Nephron (organoid): ENCODE measurements at regions not wholly inside any gene's neighbourhood (a gene's known extent, or its start where the extent isn't known, plus 50 kb on each side); places are given as distances from the start of the nearest gene placed in this dataset.

Source experiments
- H3K27ac Mint-ChIP-seq, 3 experiments: 2 replicates each; pipeline ENCODE4 v1.8.0; 2020; ENCODE audit warnings: mixed read lengths in 3 of 3, mild to moderate bottlenecking in 2 of 3, moderate library complexity in 1 of 3
- H3K27me3 Mint-ChIP-seq: 2 replicates; pipeline ENCODE4 v1.8.0; 2021; ENCODE audit warnings: low read depth, mild to moderate bottlenecking, moderate library complexity, mixed read lengths
- H3K36me3 Mint-ChIP-seq: 2 replicates; pipeline ENCODE4 v1.8.0; 2020; ENCODE audit warnings: low read depth, mixed read lengths
- H3K4me1 Mint-ChIP-seq: 2 replicates; pipeline ENCODE4 v1.8.0; 2020; ENCODE audit warnings: mixed read lengths
- H3K4me3 Mint-ChIP-seq, 3 experiments: 2 replicates each; pipeline ENCODE4 v1.8.0; 2020; ENCODE audit warnings: mild to moderate bottlenecking in 3 of 3, mixed read lengths in 3 of 3, moderate library complexity in 2 of 3
- H3K9me3 Mint-ChIP-seq: 2 replicates; pipeline ENCODE4 v1.8.0; 2020; ENCODE audit warnings: mixed read lengths
- TF ChIP-seq, protein P1 (sequence below), 3 experiments: fragments of 200-600 bp; sonication (generic); IDR thresholded peaks; one replicate each; pipeline ENCODE4 v1.5.0; 2021; ENCODE audit warnings: antibody characterized with exemption in 3 of 3; ENCODE audit not compliant: unreplicated experiment in 3 of 3

DNA sequence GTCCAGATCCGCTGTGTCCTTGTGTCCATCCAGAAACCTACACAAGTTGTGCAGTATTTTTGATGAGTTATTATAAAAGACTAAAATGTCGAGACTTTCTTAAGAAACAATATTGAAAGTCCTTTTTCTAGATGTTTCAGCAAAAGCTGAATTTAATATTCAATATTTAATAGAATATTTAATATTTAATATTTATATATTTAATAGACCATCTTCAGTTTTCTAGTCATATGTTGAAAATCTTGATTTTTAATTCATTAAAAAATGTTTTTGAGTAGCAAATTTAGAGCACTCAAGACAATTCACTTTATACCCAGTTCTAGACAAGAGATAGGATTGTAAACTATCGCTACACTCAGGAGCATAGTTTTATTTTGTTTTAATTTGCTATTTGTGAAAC, 447.8 kb downstream of the SLITRK5 start:
- H3K4me1 Mint-ChIP-seq = no peaks in the 10 kb centered on the region
- no peak overlapping the region for H3K4me3 Mint-ChIP-seq
- TF ChIP-seq, protein P1, sequence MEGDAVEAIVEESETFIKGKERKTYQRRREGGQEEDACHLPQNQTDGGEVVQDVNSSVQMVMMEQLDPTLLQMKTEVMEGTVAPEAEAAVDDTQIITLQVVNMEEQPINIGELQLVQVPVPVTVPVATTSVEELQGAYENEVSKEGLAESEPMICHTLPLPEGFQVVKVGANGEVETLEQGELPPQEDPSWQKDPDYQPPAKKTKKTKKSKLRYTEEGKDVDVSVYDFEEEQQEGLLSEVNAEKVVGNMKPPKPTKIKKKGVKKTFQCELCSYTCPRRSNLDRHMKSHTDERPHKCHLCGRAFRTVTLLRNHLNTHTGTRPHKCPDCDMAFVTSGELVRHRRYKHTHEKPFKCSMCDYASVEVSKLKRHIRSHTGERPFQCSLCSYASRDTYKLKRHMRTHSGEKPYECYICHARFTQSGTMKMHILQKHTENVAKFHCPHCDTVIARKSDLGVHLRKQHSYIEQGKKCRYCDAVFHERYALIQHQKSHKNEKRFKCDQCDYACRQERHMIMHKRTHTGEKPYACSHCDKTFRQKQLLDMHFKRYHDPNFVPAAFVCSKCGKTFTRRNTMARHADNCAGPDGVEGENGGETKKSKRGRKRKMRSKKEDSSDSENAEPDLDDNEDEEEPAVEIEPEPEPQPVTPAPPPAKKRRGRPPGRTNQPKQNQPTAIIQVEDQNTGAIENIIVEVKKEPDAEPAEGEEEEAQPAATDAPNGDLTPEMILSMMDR (IDR thresholded peaks at IDR 0.05; ENCODE audit: unreplicated experiment in 3 of 3) = no peak
- no peaks in the 10 kb centered on the region for H3K27me3 Mint-ChIP-seq
- no peak overlapping the region for H3K27ac Mint-ChIP-seq
- H3K36me3 Mint-ChIP-seq = no peaks in the 10 kb centered on the region
- no peaks in the 10 kb centered on the region for H3K9me3 Mint-ChIP-seq

DNA sequence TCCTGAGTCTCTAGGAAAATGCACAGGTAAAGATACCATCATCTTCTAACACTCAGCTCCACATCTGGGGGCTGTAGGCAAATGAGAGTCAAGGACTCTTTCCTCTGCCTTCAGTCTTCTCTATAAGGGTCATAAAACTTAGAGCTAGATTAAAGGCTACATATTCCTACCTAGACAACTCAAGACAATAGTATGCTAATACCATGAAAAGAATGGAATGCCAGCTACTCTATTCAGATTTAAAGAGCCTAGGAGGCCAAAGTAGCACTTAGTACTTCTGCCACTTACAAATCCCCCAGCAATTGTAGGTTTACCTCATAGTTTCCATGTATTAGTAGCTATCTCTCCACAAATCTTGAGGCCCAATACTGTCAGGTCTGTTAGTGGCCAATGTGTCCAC, 453.0 kb downstream of the SLITRK5 start:
- no peaks in the 10 kb centered on the region for H3K27me3 Mint-ChIP-seq
- H3K9me3 Mint-ChIP-seq = no peaks in the 10 kb centered on the region
- TF ChIP-seq, protein P1 (IDR thresholded peaks at IDR 0.05; ENCODE audit: unreplicated experiment in 3 of 3) = no peak
- no peaks in the 10 kb centered on the region for H3K36me3 Mint-ChIP-seq
- H3K4me3 Mint-ChIP-seq = no peak overlapping the region
- H3K27ac Mint-ChIP-seq = no peak overlapping the region
- H3K4me1 Mint-ChIP-seq = no peaks in the 10 kb centered on the region

DNA sequence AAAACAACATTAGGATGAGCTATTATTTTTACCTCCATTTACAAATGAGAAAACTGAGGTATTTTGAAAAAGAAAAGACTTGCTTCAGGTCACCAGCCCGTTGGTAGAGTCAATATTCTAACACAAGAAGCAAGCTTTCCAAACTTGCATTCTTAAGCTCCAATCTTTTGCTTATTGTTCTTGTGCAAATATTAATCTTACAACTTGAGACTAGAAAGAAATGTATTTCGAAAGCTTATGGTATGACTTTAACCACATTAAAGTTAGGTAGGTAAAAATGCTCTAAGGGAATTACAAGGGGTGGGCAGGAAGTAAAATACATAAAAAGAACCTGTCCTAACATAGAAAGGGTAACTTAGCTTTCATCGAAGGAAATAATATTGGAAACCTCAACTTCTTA, 453.9 kb downstream of the SLITRK5 start:
- Mint-ChIP-seq H3K4me1 (no peaks in the 10 kb centered on the region), H3K27ac (no peak overlapping the region), H3K9me3 (no peaks in the 10 kb centered on the region), H3K27me3 (no peaks in the 10 kb centered on the region), H3K4me3 (no peak overlapping the region), H3K36me3 (no peaks in the 10 kb centered on the region)
- TF ChIP-seq, protein P1 (IDR thresholded peaks at IDR 0.05; ENCODE audit: unreplicated experiment in 3 of 3) = no peak

DNA sequence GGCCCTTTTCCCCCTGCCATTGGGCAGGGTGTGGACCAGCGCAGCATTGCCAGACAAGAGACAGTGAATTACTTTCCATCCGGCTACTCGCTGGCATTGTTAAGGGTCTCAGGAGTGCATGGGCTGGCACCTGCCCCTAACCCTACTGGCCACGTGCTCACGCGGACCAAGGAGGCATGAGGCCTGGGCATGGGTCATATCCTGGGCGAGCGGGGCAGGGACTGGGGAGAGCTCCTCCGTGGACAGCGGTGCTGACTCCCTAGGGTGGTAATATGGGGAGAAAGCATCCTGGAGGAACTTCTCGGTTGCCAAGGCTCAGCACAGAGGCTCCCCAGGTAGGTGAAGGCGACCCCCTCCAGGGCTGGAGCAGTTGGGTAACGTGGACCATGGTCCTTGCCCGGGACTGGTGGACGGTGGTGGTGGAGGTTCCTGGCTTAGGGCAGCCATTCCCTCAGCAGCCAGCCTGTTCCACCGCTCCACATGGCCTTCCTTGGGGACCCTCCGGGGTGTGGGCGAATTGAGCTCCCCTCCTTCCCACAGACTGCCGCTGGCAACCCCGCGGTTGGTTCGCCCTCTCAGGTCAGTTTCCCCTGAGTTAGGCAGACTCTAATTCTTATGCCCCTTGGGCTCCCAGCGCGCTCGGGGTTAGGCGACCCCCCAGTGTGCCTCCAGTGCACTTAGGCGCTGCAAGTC, 465.1 kb downstream of the SLITRK5 start:
- Mint-ChIP-seq H3K36me3 (no peaks in the 10 kb centered on the region), H3K27ac (no peak overlapping the region), H3K27me3 (no peaks in the 10 kb centered on the region), H3K4me1 (no peaks in the 10 kb centered on the region), H3K4me3 (no peak overlapping the region), H3K9me3 (no peaks in the 10 kb centered on the region)
- TF ChIP-seq, protein P1 (IDR thresholded peaks at IDR 0.05; ENCODE audit: unreplicated experiment in 3 of 3) = no peak

DNA sequence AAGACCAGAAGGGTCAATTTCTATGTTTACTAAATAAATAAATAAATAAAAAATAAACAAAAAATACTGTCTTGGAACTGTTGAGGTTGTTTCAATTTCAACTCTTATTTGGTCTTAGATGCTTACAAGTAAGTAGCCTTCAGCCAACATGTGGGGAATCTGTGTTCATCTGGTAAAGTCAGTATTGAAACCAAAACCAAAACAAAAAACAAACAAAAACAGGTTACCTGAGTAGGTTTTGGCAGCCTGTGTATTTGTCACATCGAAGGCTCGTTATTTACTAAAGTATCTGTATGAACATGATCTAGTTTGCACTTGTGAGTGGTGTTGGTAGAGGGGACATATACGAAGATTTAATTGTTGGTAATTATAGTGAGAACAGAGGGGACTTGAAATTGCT, 471.5 kb downstream of the SLITRK5 start:
- no peaks in the 10 kb centered on the region for H3K9me3 Mint-ChIP-seq
- no peak overlapping the region for H3K4me3 Mint-ChIP-seq
- TF ChIP-seq, protein P1 (IDR thresholded peaks at IDR 0.05; ENCODE audit: unreplicated experiment in 3 of 3) = no peak
- no peaks in the 10 kb centered on the region for H3K27me3 Mint-ChIP-seq
- no peaks in the 10 kb centered on the region for H3K36me3 Mint-ChIP-seq
- H3K27ac Mint-ChIP-seq = no peak overlapping the region
- no peaks in the 10 kb centered on the region for H3K4me1 Mint-ChIP-seq

DNA sequence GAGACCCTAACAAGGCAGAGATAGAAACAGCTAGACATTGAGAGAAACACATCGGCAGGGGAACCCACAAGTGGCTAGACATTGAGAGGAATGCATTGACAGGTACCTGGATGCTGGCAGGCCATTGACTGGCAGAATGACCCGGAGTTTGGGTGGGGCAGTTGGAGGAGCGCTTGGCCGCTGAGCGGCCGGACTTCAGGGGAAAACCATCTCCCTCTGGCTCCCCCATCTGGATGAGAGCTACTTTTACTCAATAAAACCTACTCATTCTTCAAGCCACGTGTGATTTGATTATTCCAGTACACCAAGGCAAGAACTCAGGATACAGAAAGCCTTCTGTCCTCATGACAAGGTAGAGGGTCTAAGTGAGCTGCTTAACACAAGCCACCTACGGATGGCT, 473.4 kb downstream of the SLITRK5 start:
- no peak overlapping the region for H3K27ac Mint-ChIP-seq
- H3K36me3 Mint-ChIP-seq = no peaks in the 10 kb centered on the region
- H3K9me3 Mint-ChIP-seq = no peaks in the 10 kb centered on the region
- TF ChIP-seq, protein P1 (IDR thresholded peaks at IDR 0.05; ENCODE audit: unreplicated experiment in 3 of 3) = no peak
- no peaks in the 10 kb centered on the region for H3K27me3 Mint-ChIP-seq
- no peak overlapping the region for H3K4me3 Mint-ChIP-seq
- H3K4me1 Mint-ChIP-seq = no peaks in the 10 kb centered on the region
